Stimulated activated CD4-positive, alpha-beta T cell treated with anti-CD3 and anti-CD28 coated beads, Interleukin-4, amount 100 ng/mL, for 4 hours (primary cell): ENCODE measurements at regions not wholly inside any gene's neighbourhood (a gene's known extent, or its start where the extent isn't known, plus 50 kb on each side); places are given as distances from the start of the nearest gene placed in this dataset.
"Not testable (repeated sequence)": the region's sequence is repeated elsewhere in the genome, so short reads cannot be mapped to it uniquely, and the experiment has no call there.

Source experiments
- DNase-seq, 2 experiments: peaks; one replicate each; pipeline ENCODE4 v3.0.0-alpha.2; 2020

- no peak for DNase-seq
These were observed 1439.8 kb upstream of the ALCAM start for GRCh38 chr3:103926936-103927335.

DNA sequence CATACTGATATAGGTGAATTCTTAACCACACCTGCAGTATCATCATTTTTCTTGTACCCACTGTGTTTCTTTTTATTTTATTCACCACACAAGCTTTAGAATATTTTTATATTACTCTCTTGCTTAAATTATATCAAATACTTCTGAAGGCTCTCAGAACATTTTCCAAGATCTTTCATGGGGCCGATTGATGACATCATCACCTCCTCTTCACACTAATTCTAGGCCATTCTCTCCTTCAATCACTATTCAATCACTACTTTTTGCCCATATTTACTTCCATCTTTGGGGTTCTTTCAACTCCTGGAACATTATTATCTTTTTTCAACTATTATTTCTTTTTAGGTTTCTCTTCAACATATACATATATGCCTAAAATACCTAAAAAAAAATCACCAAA, 1438.8 kb upstream of the ALCAM start:
- DNase-seq = no peak

DNA sequence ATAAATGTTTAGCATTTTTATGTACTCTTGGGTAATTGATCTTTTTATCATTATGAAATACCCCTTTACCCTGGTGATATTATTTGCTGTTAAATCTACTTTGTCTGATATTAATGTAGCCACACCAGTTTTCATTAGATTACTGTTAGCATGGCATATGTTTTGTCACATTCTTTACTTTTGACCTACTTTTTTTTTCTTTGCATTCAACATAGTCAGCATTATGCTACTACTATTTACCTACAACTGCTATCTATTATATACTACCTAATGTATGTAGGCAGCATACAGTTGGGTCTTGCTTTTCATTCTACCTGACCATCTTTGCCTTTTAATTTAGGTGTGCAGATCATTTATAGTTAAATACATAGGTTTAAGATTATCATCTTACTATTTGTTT, 1429.6 kb upstream of the ALCAM start:
- no peak for DNase-seq

GRCh38 chr3:103947062-103947461, 1419.6 kb upstream of the ALCAM start:
- no peak for DNase-seq

GRCh38 chr3:103949693-103950092, 1417.0 kb upstream of the ALCAM start:
- DNase-seq = no peak

- no peak for DNase-seq
These were observed 1416.0 kb upstream of the ALCAM start for GRCh38 chr3:103950676-103951075.

DNA sequence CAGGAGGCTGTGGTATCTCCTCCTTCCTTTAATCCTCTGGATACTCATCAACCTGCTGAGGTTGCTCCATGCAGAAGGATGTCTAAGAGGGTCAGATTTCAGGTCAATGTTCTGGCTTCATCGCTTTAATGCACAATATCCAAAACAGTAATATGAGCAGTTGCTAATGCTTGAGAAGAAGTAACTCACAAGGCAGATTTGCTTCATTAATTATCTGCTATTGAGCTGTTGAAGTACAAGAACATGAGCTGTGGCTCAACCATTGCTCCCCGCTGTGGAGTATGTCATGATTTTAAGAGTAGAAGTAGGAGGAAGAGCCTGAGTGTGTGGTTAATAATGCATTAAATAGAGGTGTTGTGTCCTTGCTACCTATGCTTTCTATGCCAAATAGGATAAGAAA, 1412.9 kb upstream of the ALCAM start:
- no peak for DNase-seq

DNA sequence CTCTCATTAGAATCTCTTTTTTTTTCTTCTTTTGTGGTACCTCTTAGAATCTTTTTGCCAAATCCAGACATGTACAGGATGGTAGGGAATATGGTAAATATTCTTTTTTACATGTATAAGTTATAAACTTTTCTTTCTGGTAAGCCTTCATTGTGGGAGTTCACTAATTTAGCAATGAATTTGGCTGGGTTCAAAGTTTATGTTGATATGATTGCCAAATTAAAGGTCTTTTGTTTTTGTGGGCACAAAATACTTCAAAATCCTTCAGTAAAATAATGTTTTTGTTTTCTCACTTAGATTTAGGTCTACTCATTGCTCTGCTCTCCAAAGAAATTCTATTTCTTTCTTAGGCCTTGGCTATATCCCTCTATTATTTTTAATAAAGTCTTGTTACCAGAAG, 1405.9 kb upstream of the ALCAM start:
- DNase-seq = no peak

DNA sequence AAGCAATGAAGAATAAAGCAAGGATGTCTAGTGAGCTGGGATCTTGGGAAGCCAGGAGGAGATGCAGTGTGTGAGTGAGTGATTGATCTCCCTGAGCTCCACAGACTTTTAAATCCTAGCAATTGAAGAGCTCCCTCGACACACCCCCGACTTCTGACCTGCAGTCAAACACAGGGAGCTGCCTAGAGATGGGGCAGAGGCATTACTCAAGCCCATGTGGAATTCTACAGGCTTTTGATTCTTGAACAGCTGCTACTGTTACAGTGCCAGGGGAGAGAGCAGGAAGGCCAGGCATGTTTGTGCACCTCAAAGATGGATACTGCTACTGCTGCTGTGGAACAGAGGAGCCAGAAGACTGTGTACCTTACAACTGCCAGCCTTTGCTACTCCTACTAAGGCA, 1403.1 kb upstream of the ALCAM start:
- no peak for DNase-seq

GRCh38 chr3:103965764-103966163, 1400.9 kb upstream of the ALCAM start:
- DNase-seq = no peak

DNA sequence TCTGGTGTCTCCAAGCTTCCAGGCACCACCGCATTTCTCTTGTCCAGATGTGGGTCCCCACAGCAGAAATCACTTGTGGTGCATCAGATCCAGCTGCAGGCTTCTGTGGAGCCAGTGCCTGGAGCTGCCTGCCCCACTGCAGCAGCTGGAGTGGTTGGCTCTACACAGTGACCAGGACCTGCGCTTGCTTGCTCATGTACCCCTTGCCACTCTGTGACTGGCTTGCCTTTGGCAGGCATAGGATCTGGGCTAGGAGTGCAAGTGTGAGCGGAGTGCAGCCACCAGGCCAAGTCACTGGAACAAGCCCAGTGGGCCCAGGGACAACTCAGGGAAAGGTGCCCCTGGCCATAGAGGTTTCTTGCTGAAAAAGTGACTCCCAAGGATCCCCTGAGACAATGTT, 1400.0 kb upstream of the ALCAM start:
- DNase-seq = no peak

GRCh38 chr3:103968131-103968530, 1398.6 kb upstream of the ALCAM start:
- no peak for DNase-seq

GRCh38 chr3:103968751-103969150, 1398.0 kb upstream of the ALCAM start:
- DNase-seq = no peak

DNA sequence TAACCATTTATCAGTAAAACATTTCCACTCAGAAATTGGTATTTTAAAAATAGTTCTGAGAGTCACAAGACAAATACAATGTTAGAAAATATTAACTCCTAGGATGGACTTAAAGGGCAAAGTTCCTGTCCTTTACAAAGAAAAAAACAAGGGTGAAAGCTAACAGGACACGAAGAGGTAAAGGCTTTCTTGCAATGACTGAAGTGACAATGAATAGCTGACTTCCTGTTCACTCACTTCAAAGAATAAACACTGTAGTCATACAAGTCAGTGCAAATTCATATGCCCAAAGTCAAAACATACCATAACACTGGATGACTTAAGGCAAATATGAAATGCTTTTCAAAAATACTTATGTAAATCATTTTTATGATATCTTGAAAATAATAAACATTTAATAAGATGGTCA, 1389.8 kb upstream of the ALCAM start:
- DNase-seq = no peak

GRCh38 chr3:103977417-103977816, 1389.3 kb upstream of the ALCAM start:
- no peak for DNase-seq

DNA sequence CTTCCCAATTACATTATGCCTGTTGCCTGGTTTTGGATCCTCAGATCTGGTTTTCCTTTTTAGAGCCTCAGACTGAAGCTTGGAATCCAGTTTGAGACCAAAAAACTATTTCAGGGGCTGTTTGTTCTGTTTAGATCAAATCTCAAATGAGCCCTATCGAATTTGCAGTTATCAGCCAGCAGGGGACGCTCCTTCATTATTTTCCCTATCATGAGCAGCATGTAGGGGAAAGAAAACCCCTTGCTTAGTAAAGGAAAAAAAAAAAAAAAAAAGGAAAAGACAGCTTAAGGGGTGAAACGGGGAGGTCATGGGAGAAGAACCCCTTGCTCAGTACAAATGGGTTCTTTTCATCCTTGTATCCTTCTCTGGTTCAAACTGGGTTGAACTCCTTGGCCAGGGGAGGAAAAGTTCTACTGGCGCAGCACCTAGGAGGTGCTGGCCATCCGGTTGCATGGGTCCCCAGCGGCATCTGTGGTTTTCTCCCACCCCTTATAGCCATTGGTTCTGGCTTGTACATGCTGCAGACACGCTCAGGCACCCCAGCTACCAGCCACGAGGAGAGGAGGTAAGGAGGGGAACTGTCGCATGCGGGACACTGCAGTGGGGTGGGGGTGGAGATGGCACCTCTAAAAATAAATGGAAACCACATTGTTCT, 1375.1 kb upstream of the ALCAM start:
- no peak for DNase-seq

- DNase-seq = no peak
These were observed 1374.2 kb upstream of the ALCAM start for GRCh38 chr3:103992469-103992868.

GRCh38 chr3:104004956-104005355, 1361.8 kb upstream of the ALCAM start:
- DNase-seq = no peak

GRCh38 chr3:104005815-104006214, 1360.9 kb upstream of the ALCAM start:
- no peak for DNase-seq

DNA sequence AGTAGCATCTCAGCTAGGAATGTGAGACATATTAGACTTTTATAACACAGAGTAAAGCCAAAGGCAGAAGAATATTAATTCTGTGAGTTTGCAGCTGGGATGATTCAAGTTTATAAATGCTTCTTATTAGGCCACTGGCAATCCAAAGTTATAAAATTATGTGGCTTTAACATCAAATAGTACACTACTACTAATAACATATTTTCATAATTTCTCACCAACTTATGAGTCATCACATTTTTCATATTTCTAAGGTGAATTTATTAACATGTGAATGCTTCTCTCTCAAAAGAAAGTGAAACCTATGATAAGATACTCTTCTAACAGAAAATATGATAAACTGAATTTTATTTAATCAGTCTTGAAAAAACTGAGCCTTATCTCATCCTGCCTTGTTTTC, 1348.2 kb upstream of the ALCAM start:
- DNase-seq = no peak

DNA sequence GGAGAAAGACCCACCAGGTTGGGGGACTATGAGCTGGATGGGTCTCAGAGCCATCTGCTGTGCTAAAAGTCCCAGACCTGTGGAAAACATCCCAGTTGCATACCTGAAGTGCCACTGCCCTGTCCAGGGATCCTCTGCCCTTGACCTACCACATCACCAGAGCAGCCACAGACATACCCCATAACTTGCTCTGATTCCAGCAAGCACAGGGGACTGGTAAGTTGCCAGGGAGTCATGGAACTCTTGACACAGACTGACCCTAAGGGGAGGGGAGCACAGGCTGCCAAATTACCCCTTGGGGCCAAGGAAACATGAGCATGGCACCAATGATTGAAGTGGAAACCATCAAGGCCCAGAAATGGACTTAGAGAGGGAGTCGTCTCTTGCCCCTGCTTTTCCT, 1335.1 kb upstream of the ALCAM start:
- DNase-seq = no peak

GRCh38 chr3:104032283-104032682, 1334.4 kb upstream of the ALCAM start:
- DNase-seq = no peak

- no peak for DNase-seq
These were observed 1325.8 kb upstream of the ALCAM start for GRCh38 chr3:104040896-104041295.

DNA sequence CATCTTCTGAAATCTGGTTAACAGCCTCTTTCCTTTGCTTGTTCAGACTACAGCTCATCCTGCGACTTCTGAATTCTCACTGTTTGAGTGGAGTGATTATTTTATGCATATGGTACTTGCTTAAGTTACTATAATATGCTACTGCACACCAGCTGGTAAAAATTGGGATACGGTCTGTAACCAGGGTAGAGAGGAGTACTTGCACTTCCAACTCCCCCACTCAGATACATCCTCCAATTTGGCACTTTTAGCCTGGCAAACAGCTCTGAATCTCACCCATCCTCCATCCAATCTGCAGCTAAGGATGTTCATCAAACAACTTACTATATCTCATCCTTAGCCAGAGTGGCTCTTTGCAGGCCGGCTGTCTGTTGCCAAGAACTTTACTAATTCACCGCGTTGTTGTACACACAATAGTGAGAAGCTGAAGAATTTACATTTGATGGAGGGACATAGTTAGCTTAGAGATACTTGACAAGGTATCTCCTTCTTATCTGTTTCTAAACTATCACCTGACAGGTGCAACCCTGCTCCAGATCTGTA, 1323.6 kb upstream of the ALCAM start:
- DNase-seq = not testable (repeated sequence)

DNA sequence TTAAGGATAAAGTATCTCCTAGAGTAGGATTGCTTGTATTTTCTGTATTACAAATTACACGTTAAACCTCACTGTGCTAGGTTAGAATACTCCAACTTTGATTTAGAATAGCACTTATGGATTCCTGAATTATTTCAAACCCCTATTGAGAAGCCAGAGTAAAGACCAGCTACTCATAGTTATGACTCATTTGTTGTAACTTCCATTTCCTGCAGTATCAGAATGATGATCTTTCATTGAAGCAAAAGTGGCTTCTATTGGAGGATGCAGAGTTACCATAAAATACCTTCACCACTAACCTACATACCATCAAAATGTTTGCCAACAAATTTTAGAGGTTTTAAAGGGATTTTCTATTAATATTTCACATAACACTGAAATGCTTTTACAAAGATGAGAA, 1322.7 kb upstream of the ALCAM start:
- no peak for DNase-seq
